K562 (cell line): ENCODE measurements at regions not wholly inside any gene's neighbourhood (a gene's known extent, or its start where the extent isn't known, plus 50 kb on each side); places are given as distances from the start of the nearest gene placed in this dataset.
A peak's percentile ranks its signal among the peaks of the same experiment; 100 is the strongest.

ENCODE experiments used
- ATAC-seq: fragments of 200-7000 bp; cut with Tn5 transposase; 3 replicates; pipeline ENCODE4 v1.9.1; 2020; ENCODE audit warnings: moderate library complexity
- BruUV-seq: library from RNA; stranded (reverse); fragments of 400-500 nt; replicated peaks from 2 replicates; lab custom pipeline; 2021; lab: Mats Ljungman, UMichigan
- CTCF ChIA-PET: fragments of 300-600 bp; formaldehyde crosslinking; extraction: SDS; loops from one replicate; lab custom pipeline; 2021; ENCODE audit warnings: low intra/inter-chr PET ratio; lab: Yijun Ruan, JAX
- POLR2A ChIA-PET: fragments of 300-600, 350-650 bp; sonication (Branson Sonifier 250); formaldehyde crosslinking; extraction: SDS; loops from one replicate; lab custom pipeline; 2021; ENCODE audit warnings: antibody characterized with exemption, inconsistent platforms; lab: Yijun Ruan, JAX
- DNase-seq, 4 experiments: peaks; one replicate each; pipeline versions ENCODE4 v3.0.0 to v3.0.0-alpha.2; 2011 to 2018; ENCODE audit warnings: low spot score in 3 of 4, mixed read lengths in 3 of 4; ENCODE audit errors: extremely low read depth in 1 of 4
- FAIRE-seq: peaks from 2 replicates; lab custom pipeline; 2011; peaks lifted over from hg19 to GRCh38; lab: Jason Lieb, UNC
- H2AFZ ChIP-seq: 2 replicates; pipeline ENCODE4 v1.6.0; 2011; ENCODE audit warnings: low read depth, low read length, control low read depth, inconsistent platforms
- H3K27ac ChIP-seq: fragments of 200-600 bp; 3 replicates; pipeline ENCODE4 v1.8.0; 2011; ENCODE audit warnings: low read depth, mild to moderate bottlenecking, control low read depth, inconsistent platforms, low read length, moderate library complexity, mixed read lengths; ENCODE audit errors: extremely low read depth
- H3K27me3 ChIP-seq, 2 experiments: fragments of 300-600 bp in 1 of 2; 2 replicates in 1 of 2; 3 replicates in 1 of 2; pipeline versions ENCODE4 v1.6.0 to v1.8.0; 2011; ENCODE audit warnings: inconsistent platforms in 2 of 2, low read length in 2 of 2, mild to moderate bottlenecking in 1 of 2, mixed read lengths in 1 of 2, moderate library complexity in 1 of 2; ENCODE audit not compliant: control insufficient read depth in 2 of 2, insufficient read depth in 2 of 2
- H3K36me3 ChIP-seq: fragments of 300-600 bp; 3 replicates; pipeline ENCODE4 v1.8.0; 2011; ENCODE audit warnings: mild to moderate bottlenecking, low read length, inconsistent platforms; ENCODE audit not compliant: control insufficient read depth, insufficient read depth
- H3K4me1 ChIP-seq, 2 experiments: fragments of 200-600 bp in 1 of 2; replicated peaks in 1 of 2; 2 replicates in 1 of 2; 3 replicates in 1 of 2; pipeline versions ENCODE4 v1.5.1 to v1.8.0; 2011; ENCODE audit warnings: inconsistent platforms in 2 of 2, low read length in 2 of 2, mild to moderate bottlenecking in 1 of 2, mixed read lengths in 1 of 2, moderate library complexity in 1 of 2; ENCODE audit not compliant: control insufficient read depth in 2 of 2, insufficient read depth in 2 of 2
- H3K4me2 ChIP-seq: 2 replicates; pipeline ENCODE4 v1.6.1; 2011; ENCODE audit warnings: low read length, control low read depth, inconsistent platforms, mixed read lengths; ENCODE audit not compliant: insufficient read depth
- H3K4me3 ChIP-seq: fragments of 200-600 bp; sonication (generic), shearing (Covaris generic); 2 replicates; pipeline ENCODE4 v1.5.1; 2016; ENCODE audit warnings: control low read depth, inconsistent platforms
- H3K79me2 ChIP-seq: fragments of 200-600 bp; 3 replicates; pipeline ENCODE4 v1.8.0; 2011; ENCODE audit warnings: low read length, inconsistent platforms; ENCODE audit not compliant: control insufficient read depth, insufficient read depth
- H3K9ac ChIP-seq, 2 experiments: 2 replicates each; pipeline versions ENCODE4 v1.6.0 to v1.6.1; 2011; ENCODE audit warnings: low read depth in 2 of 2, low read length in 2 of 2, control low read depth in 1 of 2, inconsistent platforms in 1 of 2, mild to moderate bottlenecking in 1 of 2, mixed read lengths in 1 of 2; ENCODE audit not compliant: insufficient read depth in 1 of 2
- H3K9me1 ChIP-seq: one replicate; pipeline ENCODE4 v1.6.0; 2011; ENCODE audit warnings: inconsistent platforms, mild to moderate bottlenecking, low read length, moderate library complexity; ENCODE audit not compliant: control insufficient read depth, insufficient read depth
- H3K9me3 ChIP-seq: replicated peaks from 2 replicates; pipeline ENCODE4 v1.5.1; 2011; ENCODE audit warnings: low read depth, low read length, inconsistent platforms; ENCODE audit not compliant: control insufficient read depth, insufficient read depth
- H4K20me1 ChIP-seq: replicated peaks from 2 replicates; pipeline ENCODE4 v1.6.1; 2011; ENCODE audit warnings: low read length, inconsistent platforms, mixed read lengths; ENCODE audit not compliant: control insufficient read depth, insufficient read depth
- BHLHE40 ChIP-seq: IDR thresholded peaks from 2 replicates; pipeline ENCODE4 v1.6.1; 2011; ENCODE audit warnings: low read length, improper control_type of control experiment
- GATA2 ChIP-seq: sonication (generic); formaldehyde crosslinking; IDR thresholded peaks from 2 replicates; pipeline ENCODE4 v1.4.0; 2020; ENCODE audit warnings: mild to moderate bottlenecking, missing genetic modification reagents
- KAT2B ChIP-seq: IDR thresholded peaks from one replicate; pipeline ENCODE4 v1.6.1; 2012; ENCODE audit warnings: low read depth, mild to moderate bottlenecking, control low read depth, inconsistent platforms, low read length, moderate library complexity
- RBM25 ChIP-seq: fragments of 200-400 bp; formaldehyde crosslinking; IDR thresholded peaks from 2 replicates; pipeline ENCODE4 v1.6.1; 2018; ENCODE audit warnings: low read length, low read depth, moderate library complexity; ENCODE audit not compliant: severe bottlenecking
- ZFP36 ChIP-seq: fragments of 150-350 bp; IDR thresholded peaks from 2 replicates; pipeline ENCODE4 v1.6.1; 2018; ENCODE audit warnings: low read length, low read depth; ENCODE audit not compliant: partially characterized antibody
- ZNF124 ChIP-seq: sonication (generic); formaldehyde crosslinking; IDR thresholded peaks from 2 replicates; pipeline ENCODE4 v1.8.1; 2022; ENCODE audit warnings: missing genetic modification reagents
- WGBS: fragments of 100-300 bp; shearing (Covaris generic); methylation state at CpG from one replicate; pipeline ENCODE4 v1.1.6; 2016; ENCODE audit warnings: low coverage, mixed read lengths; ENCODE audit not compliant: insufficient coverage; ENCODE audit errors: missing lambda C conversion rate; 5-methylcytosine and 5-hydroxymethylcytosine counted together
- in situ Hi-C: fragments of 300-500 bp; cut with MboI; formaldehyde crosslinking; loops from 4 replicates; pipeline ENCODE4 v1.15.0; 2018; ENCODE audit warnings: inconsistent platforms, mixed read lengths
- intact Hi-C: fragments of 100-400 bp; cut with micrococcal nuclease; formaldehyde crosslinking; loops from 2 replicates; pipeline ENCODE4 v1.14.2; 2022
- TF ChIP-seq, protein P1 (sequence below): fragments of 450-650 bp; IDR thresholded peaks from 2 replicates; pipeline ENCODE4 v1.6.1; 2016; ENCODE audit warnings: antibody characterized with exemption

DNA sequence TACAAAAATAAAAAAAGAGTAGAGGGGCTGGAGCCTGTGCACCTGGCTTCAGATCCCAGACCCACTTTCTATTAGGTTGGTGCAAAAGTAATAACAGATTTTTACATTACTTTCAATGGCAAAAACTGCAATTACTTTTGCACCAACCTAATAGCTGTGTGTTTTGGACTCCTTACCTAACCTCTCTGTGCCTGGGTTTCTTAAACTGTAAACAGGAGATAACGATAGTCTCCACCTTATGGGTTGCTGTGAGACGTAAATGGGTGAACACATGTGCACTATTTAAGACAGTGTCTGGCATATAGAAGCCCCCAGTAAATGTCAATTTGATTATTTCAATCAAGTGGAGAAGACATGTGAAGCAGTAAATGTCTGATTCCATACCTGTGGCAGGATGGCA lies 89.7 kb downstream of the TFAP2C start:
- intact Hi-C loops (no loop called here), in situ Hi-C loops (no loop called here)
- DNase-seq, result no peak
- H3K4me1 ChIP-seq, result no peaks in the 10 kb centered on the region
- H3K79me2 ChIP-seq, result no peaks in the 10 kb centered on the region
- CTCF ChIA-PET, result no interaction called here
- peaks cover 0 to 29% of the 10 kb centered on the region in 2 experiments; a peak in 3 of 5 replicates for H3K27me3 ChIP-seq
- ATAC-seq, result no peak
- H2AFZ ChIP-seq, result no peak overlapping the region
- H3K27ac ChIP-seq, result no peak overlapping the region
- no peak overlapping the region for H3K4me2 ChIP-seq
- H3K4me3 ChIP-seq, result no peak overlapping the region
- FAIRE-seq, result no peak
- no peaks in the 10 kb centered on the region for H4K20me1 ChIP-seq
- no peaks in the 10 kb centered on the region for H3K36me3 ChIP-seq
- H3K9me3 ChIP-seq, result no peaks in the 10 kb centered on the region
- no peaks in the 10 kb centered on the region for H3K9me1 ChIP-seq
- no TSS peak for BruUV-seq
- no peak overlapping the region for H3K9ac ChIP-seq
- POLR2A ChIA-PET, result no interaction called here
- TF ChIP-seq KAT2B (no peak), BHLHE40 (no peak), RBM25 (peak; percentile 74), ZFP36 (peak; percentile 83), ZNF124 (CRISPR knock-in tag) (no peak), GATA2 (CRISPR knock-in tag) (no peak)
- TF ChIP-seq, protein P1, sequence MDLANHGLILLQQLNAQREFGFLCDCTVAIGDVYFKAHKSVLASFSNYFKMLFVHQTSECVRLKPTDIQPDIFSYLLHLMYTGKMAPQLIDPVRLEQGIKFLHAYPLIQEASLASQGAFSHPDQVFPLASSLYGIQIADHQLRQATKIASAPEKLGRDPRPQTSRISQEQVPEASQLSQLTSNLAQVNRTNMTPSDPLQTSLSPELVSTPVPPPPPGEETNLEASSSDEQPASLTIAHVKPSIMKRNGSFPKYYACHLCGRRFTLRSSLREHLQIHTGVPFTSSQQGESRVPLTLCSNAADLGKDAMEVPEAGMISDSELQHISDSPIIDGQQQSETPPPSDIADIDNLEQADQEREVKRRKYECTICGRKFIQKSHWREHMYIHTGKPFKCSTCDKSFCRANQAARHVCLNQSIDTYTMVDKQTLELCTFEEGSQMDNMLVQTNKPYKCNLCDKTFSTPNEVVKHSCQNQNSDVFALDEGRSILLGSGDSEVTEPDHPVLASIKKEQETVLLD, result no peak
- 0% methylated on average over 2 of the region's 2 CpGs for WGBS
